ENCODE measurements at regions not wholly inside any gene's neighbourhood (a gene's known extent, or its start where the extent isn't known, plus 50 kb on each side); places are given as distances from the start of the nearest gene placed in this dataset.
"Not testable (repeated sequence)": the region's sequence is repeated elsewhere in the genome, so short reads cannot be mapped to it uniquely, and the experiment has no call there.

- TF ChIP-seq, protein P1, sequence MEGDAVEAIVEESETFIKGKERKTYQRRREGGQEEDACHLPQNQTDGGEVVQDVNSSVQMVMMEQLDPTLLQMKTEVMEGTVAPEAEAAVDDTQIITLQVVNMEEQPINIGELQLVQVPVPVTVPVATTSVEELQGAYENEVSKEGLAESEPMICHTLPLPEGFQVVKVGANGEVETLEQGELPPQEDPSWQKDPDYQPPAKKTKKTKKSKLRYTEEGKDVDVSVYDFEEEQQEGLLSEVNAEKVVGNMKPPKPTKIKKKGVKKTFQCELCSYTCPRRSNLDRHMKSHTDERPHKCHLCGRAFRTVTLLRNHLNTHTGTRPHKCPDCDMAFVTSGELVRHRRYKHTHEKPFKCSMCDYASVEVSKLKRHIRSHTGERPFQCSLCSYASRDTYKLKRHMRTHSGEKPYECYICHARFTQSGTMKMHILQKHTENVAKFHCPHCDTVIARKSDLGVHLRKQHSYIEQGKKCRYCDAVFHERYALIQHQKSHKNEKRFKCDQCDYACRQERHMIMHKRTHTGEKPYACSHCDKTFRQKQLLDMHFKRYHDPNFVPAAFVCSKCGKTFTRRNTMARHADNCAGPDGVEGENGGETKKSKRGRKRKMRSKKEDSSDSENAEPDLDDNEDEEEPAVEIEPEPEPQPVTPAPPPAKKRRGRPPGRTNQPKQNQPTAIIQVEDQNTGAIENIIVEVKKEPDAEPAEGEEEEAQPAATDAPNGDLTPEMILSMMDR (IDR thresholded peaks at IDR 0.05; ENCODE audit: low read depth, low read length, poor library complexity, severe bottlenecking): not testable (repeated sequence)
- not testable (repeated sequence) for TF ChIP-seq EZH2phosphoT487 (IDR thresholded peaks at IDR 0.05; ENCODE audit: borderline replicate concordance, low read length)
Observed at GRCh38 chr20:29876084-29876910, 1381.2 kb upstream of the DEFB115 start.
